ENCODE measurements at regions not wholly inside any gene's neighbourhood (a gene's known extent, or its start where the extent isn't known, plus 50 kb on each side); places are given as distances from the start of the nearest gene placed in this dataset.

DNA sequence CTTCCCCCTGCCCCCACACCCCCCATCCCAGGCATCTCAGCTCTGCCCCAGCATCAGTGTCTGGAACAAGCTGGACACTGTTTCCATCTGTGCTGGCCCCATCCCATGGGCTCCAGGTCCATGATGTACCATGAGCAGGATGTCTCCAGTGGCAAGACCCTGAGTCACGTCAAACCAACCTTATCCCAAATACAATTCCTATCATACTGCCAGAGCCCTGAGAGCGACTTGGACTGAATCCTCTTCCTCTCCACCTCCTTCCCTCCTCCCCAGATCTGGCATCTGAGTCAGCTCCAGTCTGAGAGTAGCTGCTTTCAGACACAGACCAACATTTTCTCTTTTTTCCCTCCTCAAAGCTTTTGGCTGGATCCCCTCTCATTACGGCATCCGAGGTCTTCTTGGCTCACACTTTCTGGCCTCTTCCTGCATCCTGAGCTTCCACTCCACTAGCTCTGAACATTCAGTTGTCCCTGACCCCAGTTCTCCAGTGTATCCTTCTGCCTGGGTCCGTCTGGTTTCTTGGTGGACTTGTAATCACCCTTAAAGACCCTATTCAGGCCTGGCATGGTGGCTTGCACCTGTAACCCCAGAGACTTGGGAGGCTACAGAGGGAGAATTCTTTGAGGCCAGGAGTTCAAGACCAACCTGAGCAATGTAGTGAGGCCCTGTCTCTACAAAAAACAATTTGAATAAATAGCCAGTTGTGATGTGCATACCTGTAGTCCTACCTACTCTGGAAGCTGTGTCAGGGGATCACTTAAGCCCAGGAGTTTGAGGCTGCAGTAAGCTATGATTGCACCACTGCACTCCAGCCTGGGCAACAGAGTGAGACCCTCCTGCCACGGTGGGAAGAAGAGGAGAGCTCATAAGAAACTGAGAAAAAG lies 68.3 kb downstream of the ACKR3 start:
- TF ChIP-seq, protein P1, sequence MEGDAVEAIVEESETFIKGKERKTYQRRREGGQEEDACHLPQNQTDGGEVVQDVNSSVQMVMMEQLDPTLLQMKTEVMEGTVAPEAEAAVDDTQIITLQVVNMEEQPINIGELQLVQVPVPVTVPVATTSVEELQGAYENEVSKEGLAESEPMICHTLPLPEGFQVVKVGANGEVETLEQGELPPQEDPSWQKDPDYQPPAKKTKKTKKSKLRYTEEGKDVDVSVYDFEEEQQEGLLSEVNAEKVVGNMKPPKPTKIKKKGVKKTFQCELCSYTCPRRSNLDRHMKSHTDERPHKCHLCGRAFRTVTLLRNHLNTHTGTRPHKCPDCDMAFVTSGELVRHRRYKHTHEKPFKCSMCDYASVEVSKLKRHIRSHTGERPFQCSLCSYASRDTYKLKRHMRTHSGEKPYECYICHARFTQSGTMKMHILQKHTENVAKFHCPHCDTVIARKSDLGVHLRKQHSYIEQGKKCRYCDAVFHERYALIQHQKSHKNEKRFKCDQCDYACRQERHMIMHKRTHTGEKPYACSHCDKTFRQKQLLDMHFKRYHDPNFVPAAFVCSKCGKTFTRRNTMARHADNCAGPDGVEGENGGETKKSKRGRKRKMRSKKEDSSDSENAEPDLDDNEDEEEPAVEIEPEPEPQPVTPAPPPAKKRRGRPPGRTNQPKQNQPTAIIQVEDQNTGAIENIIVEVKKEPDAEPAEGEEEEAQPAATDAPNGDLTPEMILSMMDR (IDR thresholded peaks at IDR 0.05) = no peak
- TF ChIP-seq POLR2A (IDR thresholded peaks at IDR 0.05) = no peak

All from body of pancreas (tissue), 4 donors.